ENCODE measurements at regions not wholly inside any gene's neighbourhood (a gene's known extent, or its start where the extent isn't known, plus 50 kb on each side); places are given as distances from the start of the nearest gene placed in this dataset.

DNA sequence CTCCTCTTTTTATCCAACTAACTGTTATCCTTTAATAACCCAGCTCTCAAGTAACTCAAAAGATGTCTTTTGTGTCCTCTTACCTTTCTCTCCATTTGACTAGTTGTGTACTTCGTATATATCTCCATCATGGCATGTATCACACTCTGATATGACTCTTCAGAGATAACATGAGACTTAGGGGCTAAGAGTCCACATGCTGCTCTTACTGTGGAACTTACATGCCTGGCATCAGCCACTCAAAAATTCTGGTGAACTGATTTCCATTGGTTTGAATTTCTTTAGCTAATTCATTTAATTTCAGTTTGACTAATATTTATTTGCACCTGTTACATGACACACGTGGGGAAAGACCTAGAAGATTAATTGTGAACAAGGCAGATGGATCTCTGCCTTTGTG is 317.3 kb downstream of the HS3ST1 start:
- no peak for TF ChIP-seq POLR2A (IDR thresholded peaks at IDR 0.05)
- no peak for TF ChIP-seq CTCF (IDR thresholded peaks at IDR 0.05)

All from tibial nerve (tissue), 3 donors.